ENCODE measurements at regions not wholly inside any gene's neighbourhood (a gene's known extent, or its start where the extent isn't known, plus 50 kb on each side); places are given as distances from the start of the nearest gene placed in this dataset.

DNA sequence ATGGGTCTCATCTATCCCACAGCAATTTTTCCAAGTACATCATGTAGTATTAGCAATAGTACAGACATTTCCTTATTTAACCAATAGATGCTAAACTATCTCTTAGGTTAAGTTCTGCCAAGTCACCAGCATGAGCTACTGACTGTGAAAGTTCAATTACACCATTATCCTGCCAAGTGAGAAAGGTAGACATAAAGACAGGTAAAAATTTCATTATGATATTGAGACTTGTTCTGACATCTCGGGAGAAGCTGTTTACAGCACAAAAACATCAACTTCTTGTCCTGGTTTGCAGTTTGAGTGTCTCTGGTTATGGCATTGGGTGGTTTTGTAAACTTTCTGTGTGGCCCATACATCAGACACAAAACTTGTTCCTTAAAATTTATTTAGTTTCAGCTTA lies 622.4 kb upstream of the PCDH10 start:
- TF ChIP-seq, protein P1, sequence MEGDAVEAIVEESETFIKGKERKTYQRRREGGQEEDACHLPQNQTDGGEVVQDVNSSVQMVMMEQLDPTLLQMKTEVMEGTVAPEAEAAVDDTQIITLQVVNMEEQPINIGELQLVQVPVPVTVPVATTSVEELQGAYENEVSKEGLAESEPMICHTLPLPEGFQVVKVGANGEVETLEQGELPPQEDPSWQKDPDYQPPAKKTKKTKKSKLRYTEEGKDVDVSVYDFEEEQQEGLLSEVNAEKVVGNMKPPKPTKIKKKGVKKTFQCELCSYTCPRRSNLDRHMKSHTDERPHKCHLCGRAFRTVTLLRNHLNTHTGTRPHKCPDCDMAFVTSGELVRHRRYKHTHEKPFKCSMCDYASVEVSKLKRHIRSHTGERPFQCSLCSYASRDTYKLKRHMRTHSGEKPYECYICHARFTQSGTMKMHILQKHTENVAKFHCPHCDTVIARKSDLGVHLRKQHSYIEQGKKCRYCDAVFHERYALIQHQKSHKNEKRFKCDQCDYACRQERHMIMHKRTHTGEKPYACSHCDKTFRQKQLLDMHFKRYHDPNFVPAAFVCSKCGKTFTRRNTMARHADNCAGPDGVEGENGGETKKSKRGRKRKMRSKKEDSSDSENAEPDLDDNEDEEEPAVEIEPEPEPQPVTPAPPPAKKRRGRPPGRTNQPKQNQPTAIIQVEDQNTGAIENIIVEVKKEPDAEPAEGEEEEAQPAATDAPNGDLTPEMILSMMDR (IDR thresholded peaks at IDR 0.05): no peak
- TF ChIP-seq POLR2AphosphoS5 (IDR thresholded peaks at IDR 0.05): no peak
- TF ChIP-seq POLR2A (IDR thresholded peaks at IDR 0.05): no peak
- WGBS: 63% methylated on average over 1 of the region's 1 CpG
- intact Hi-C loops (cut with DNase I): no loop called here

DNA sequence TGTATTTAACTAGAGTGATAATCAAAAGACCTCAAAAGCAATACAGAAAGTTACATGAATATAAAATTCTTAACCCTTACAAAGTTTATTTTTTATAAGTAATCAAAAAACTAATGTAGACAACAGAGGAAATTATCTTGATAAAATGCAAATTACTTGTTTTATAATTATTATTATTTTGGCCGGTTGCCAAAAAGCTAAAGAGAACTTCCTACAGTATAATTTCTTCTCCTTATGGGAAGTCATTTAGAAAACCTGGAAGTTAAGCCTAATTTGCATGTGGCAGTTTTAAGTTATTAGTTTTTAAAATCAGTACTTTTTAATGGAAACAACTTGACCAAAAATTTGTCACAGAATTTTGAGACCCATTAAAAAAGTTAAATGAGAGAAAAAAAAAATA lies 621.3 kb upstream of the PCDH10 start:
- no peaks in the 10 kb centered on the region for H3K9me3 ChIP-seq
- no peak overlapping the region for H3K4me3 ChIP-seq
- no peaks in the 10 kb centered on the region for H3K36me3 ChIP-seq
- no peak for TF ChIP-seq POLR2A (IDR thresholded peaks at IDR 0.05)
- TF ChIP-seq POLR2AphosphoS5 (IDR thresholded peaks at IDR 0.05): no peak
- TF ChIP-seq, protein P1 (IDR thresholded peaks at IDR 0.05): no peak
- H3K27ac ChIP-seq: no peak overlapping the region
- intact Hi-C loops (cut with DNase I): no loop called here
- WGBS: 77% methylated on average over 1 of the region's 1 CpG
- no peak for DNase-seq (ENCODE audit: low spot score)
- H3K27me3 ChIP-seq (replicated peaks; ENCODE audit: insufficient read depth): no peaks in the 10 kb centered on the region
- H3K4me1 ChIP-seq (replicated peaks): no peaks in the 10 kb centered on the region

More for the DNA sequence above, 622.4 kb upstream of the PCDH10 start:
- Histone ChIP-seq H3K27me3 (replicated peaks; ENCODE audit: insufficient read depth) (no peaks in the 10 kb centered on the region), H3K36me3 (no peaks in the 10 kb centered on the region), H3K9me3 (no peaks in the 10 kb centered on the region), H3K27ac (no peak overlapping the region), H3K4me1 (replicated peaks) (no peaks in the 10 kb centered on the region), H3K4me3 (no peak overlapping the region)
- no peak for DNase-seq (ENCODE audit: low spot score)

DNA sequence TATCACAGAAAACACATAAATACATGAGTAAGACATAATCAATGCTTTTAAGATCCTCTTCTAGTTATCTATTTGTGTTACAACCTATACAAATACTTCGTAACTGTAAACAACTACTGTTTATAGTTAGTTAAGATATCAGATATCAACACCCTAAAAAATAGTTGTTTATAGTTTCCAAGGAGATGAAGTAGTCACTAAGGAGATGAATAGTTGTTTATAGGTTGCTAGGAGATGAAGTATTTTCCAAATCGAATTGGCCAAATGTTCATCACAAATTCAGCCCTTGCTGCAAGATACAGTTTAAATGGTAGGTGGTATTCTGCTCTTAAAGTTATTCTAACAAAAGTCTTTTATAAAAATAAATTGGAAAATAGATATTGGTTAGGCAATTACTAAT lies 618.2 kb upstream of the PCDH10 start:
- WGBS: 46% methylated on average over 2 of the region's 2 CpGs

DNA sequence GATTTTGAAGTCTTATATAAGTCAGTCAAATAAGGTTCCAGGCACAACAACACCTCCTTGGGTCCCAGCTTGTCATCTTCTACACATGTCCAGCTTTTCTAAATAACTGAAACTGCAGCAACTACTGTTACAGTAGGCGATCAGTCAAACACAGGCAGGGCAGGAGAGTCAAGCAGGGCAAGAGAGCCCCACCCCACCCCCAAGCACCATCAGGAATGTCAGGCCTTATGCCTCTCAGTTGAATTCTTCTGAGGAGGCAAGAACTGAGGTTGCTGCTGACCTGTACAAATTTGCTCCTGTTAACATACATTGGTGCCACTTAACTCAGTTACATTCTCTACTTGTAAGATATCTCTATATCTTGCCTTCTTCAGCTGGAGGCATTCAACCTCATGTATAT lies 608.8 kb upstream of the PCDH10 start:
- intact Hi-C loops (cut with DNase I): no loop called here
- no peaks in the 10 kb centered on the region for H3K9me3 ChIP-seq
- no peak for TF ChIP-seq POLR2A (IDR thresholded peaks at IDR 0.05)
- TF ChIP-seq POLR2AphosphoS5 (IDR thresholded peaks at IDR 0.05): no peak
- TF ChIP-seq, protein P1 (IDR thresholded peaks at IDR 0.05): no peak
- H3K4me1 ChIP-seq (replicated peaks): no peaks in the 10 kb centered on the region
- WGBS: 83% methylated on average over 1 of the region's 1 CpG
- no peak overlapping the region for H3K27ac ChIP-seq
- DNase-seq (ENCODE audit: low spot score): no peak
- H3K36me3 ChIP-seq: no peaks in the 10 kb centered on the region
- no peak overlapping the region for H3K4me3 ChIP-seq
- H3K27me3 ChIP-seq (replicated peaks; ENCODE audit: insufficient read depth): no peaks in the 10 kb centered on the region

More for the DNA sequence above, 618.2 kb upstream of the PCDH10 start:
- no peaks in the 10 kb centered on the region for H3K4me1 ChIP-seq (replicated peaks)
- intact Hi-C loops (cut with DNase I): no loop called here
- DNase-seq (ENCODE audit: low spot score): no peak
- no peaks in the 10 kb centered on the region for H3K9me3 ChIP-seq
- H3K36me3 ChIP-seq: no peaks in the 10 kb centered on the region
- H3K27me3 ChIP-seq (replicated peaks; ENCODE audit: insufficient read depth): no peaks in the 10 kb centered on the region
- no peak overlapping the region for H3K4me3 ChIP-seq
- H3K27ac ChIP-seq: no peak overlapping the region
- TF ChIP-seq, protein P1 (IDR thresholded peaks at IDR 0.05): no peak
- TF ChIP-seq POLR2A (IDR thresholded peaks at IDR 0.05): no peak
- TF ChIP-seq POLR2AphosphoS5 (IDR thresholded peaks at IDR 0.05): no peak

DNA sequence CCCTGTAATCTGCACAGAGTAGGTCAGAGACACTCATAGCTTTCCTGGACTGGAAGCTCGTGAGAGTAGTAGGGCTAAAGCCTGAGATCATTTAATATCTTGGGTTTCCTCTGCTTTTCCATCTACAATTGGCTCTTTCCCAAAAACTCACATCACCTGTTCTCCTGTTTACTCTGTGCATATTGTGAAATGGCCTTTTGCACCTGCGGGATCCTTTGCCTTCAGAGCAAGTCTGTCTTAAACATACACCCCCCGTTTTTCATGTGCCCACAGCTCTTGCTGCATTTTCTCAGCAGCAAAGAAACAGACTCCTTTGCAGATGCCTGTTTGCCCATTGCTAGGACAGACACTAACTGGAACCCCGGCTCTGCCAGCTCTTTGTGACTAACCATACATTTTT lies 608.3 kb upstream of the PCDH10 start:
- no peaks in the 10 kb centered on the region for H3K4me1 ChIP-seq (replicated peaks)
- no peak for DNase-seq (ENCODE audit: low spot score)
- H3K4me3 ChIP-seq: no peak overlapping the region
- no peaks in the 10 kb centered on the region for H3K36me3 ChIP-seq
- no peaks in the 10 kb centered on the region for H3K27me3 ChIP-seq (replicated peaks; ENCODE audit: insufficient read depth)
- no peaks in the 10 kb centered on the region for H3K9me3 ChIP-seq
- H3K27ac ChIP-seq: no peak overlapping the region
- intact Hi-C loops (cut with DNase I): no loop called here
- TF ChIP-seq, protein P1 (IDR thresholded peaks at IDR 0.05): no peak
- TF ChIP-seq POLR2AphosphoS5 (IDR thresholded peaks at IDR 0.05): no peak
- TF ChIP-seq POLR2A (IDR thresholded peaks at IDR 0.05): no peak
- 67% methylated on average over 4 of the region's 4 CpGs for WGBS

Data from prostate gland (tissue), 2 donors.